K562 (cell line): ENCODE measurements at regions not wholly inside any gene's neighbourhood (a gene's known extent, or its start where the extent isn't known, plus 50 kb on each side); places are given as distances from the start of the nearest gene placed in this dataset.
A peak's percentile ranks its signal among the peaks of the same experiment; 100 is the strongest.

ENCODE experiments used
- ATAC-seq: fragments of 200-7000 bp; cut with Tn5 transposase; 3 replicates; pipeline ENCODE4 v1.9.1; 2020; ENCODE audit warnings: moderate library complexity
- BruUV-seq: library from RNA; stranded (reverse); fragments of 400-500 nt; replicated peaks from 2 replicates; lab custom pipeline; 2021; lab: Mats Ljungman, UMichigan
- CTCF ChIA-PET: fragments of 300-600 bp; formaldehyde crosslinking; extraction: SDS; loops from one replicate; lab custom pipeline; 2021; ENCODE audit warnings: low intra/inter-chr PET ratio; lab: Yijun Ruan, JAX
- POLR2A ChIA-PET: fragments of 300-600, 350-650 bp; sonication (Branson Sonifier 250); formaldehyde crosslinking; extraction: SDS; loops from one replicate; lab custom pipeline; 2021; ENCODE audit warnings: antibody characterized with exemption, inconsistent platforms; lab: Yijun Ruan, JAX
- DNase-seq, 4 experiments: peaks; one replicate each; pipeline versions ENCODE4 v3.0.0 to v3.0.0-alpha.2; 2011 to 2018; ENCODE audit warnings: low spot score in 3 of 4, mixed read lengths in 3 of 4; ENCODE audit errors: extremely low read depth in 1 of 4
- FAIRE-seq: peaks from 2 replicates; lab custom pipeline; 2011; peaks lifted over from hg19 to GRCh38; lab: Jason Lieb, UNC
- H2AFZ ChIP-seq: 2 replicates; pipeline ENCODE4 v1.6.0; 2011; ENCODE audit warnings: low read depth, low read length, control low read depth, inconsistent platforms
- H3K27ac ChIP-seq: fragments of 200-600 bp; 3 replicates; pipeline ENCODE4 v1.8.0; 2011; ENCODE audit warnings: low read depth, mild to moderate bottlenecking, control low read depth, inconsistent platforms, low read length, moderate library complexity, mixed read lengths; ENCODE audit errors: extremely low read depth
- H3K27me3 ChIP-seq, 2 experiments: fragments of 300-600 bp in 1 of 2; 2 replicates in 1 of 2; 3 replicates in 1 of 2; pipeline versions ENCODE4 v1.6.0 to v1.8.0; 2011; ENCODE audit warnings: inconsistent platforms in 2 of 2, low read length in 2 of 2, mild to moderate bottlenecking in 1 of 2, mixed read lengths in 1 of 2, moderate library complexity in 1 of 2; ENCODE audit not compliant: control insufficient read depth in 2 of 2, insufficient read depth in 2 of 2
- H3K36me3 ChIP-seq: fragments of 300-600 bp; 3 replicates; pipeline ENCODE4 v1.8.0; 2011; ENCODE audit warnings: mild to moderate bottlenecking, low read length, inconsistent platforms; ENCODE audit not compliant: control insufficient read depth, insufficient read depth
- H3K4me1 ChIP-seq, 2 experiments: fragments of 200-600 bp in 1 of 2; replicated peaks in 1 of 2; 2 replicates in 1 of 2; 3 replicates in 1 of 2; pipeline versions ENCODE4 v1.5.1 to v1.8.0; 2011; ENCODE audit warnings: inconsistent platforms in 2 of 2, low read length in 2 of 2, mild to moderate bottlenecking in 1 of 2, mixed read lengths in 1 of 2, moderate library complexity in 1 of 2; ENCODE audit not compliant: control insufficient read depth in 2 of 2, insufficient read depth in 2 of 2
- H3K4me2 ChIP-seq: 2 replicates; pipeline ENCODE4 v1.6.1; 2011; ENCODE audit warnings: low read length, control low read depth, inconsistent platforms, mixed read lengths; ENCODE audit not compliant: insufficient read depth
- H3K4me3 ChIP-seq: fragments of 200-600 bp; sonication (generic), shearing (Covaris generic); 2 replicates; pipeline ENCODE4 v1.5.1; 2016; ENCODE audit warnings: control low read depth, inconsistent platforms
- H3K79me2 ChIP-seq: fragments of 200-600 bp; 3 replicates; pipeline ENCODE4 v1.8.0; 2011; ENCODE audit warnings: low read length, inconsistent platforms; ENCODE audit not compliant: control insufficient read depth, insufficient read depth
- H3K9ac ChIP-seq, 2 experiments: 2 replicates each; pipeline versions ENCODE4 v1.6.0 to v1.6.1; 2011; ENCODE audit warnings: low read depth in 2 of 2, low read length in 2 of 2, control low read depth in 1 of 2, inconsistent platforms in 1 of 2, mild to moderate bottlenecking in 1 of 2, mixed read lengths in 1 of 2; ENCODE audit not compliant: insufficient read depth in 1 of 2
- H3K9me1 ChIP-seq: one replicate; pipeline ENCODE4 v1.6.0; 2011; ENCODE audit warnings: inconsistent platforms, mild to moderate bottlenecking, low read length, moderate library complexity; ENCODE audit not compliant: control insufficient read depth, insufficient read depth
- H3K9me3 ChIP-seq: replicated peaks from 2 replicates; pipeline ENCODE4 v1.5.1; 2011; ENCODE audit warnings: low read depth, low read length, inconsistent platforms; ENCODE audit not compliant: control insufficient read depth, insufficient read depth
- H4K20me1 ChIP-seq: replicated peaks from 2 replicates; pipeline ENCODE4 v1.6.1; 2011; ENCODE audit warnings: low read length, inconsistent platforms, mixed read lengths; ENCODE audit not compliant: control insufficient read depth, insufficient read depth
- CXXC5 ChIP-seq: fragments of 250-450 bp; sonication (Bioruptor Pico); IDR thresholded peaks from 2 replicates; pipeline ENCODE4 v1.8.0; 2022; ENCODE audit warnings: inconsistent platforms, mild to moderate bottlenecking, moderate library complexity
- SIRT6 ChIP-seq: IDR thresholded peaks from one replicate; pipeline ENCODE4 v1.6.1; 2012; ENCODE audit warnings: low read depth, mild to moderate bottlenecking, control low read depth, inconsistent platforms, low read length, moderate library complexity
- SOX6 ChIP-seq: fragments of 450-650 bp; IDR thresholded peaks from 2 replicates; pipeline ENCODE4 v1.6.1; 2014; ENCODE audit warnings: mild to moderate bottlenecking
- ZNF384 ChIP-seq: IDR thresholded peaks from 2 replicates; pipeline ENCODE4 v1.6.1; 2012; ENCODE audit warnings: low read depth, low read length, improper control_type of control experiment
- WGBS: fragments of 100-300 bp; shearing (Covaris generic); methylation state at CpG from one replicate; pipeline ENCODE4 v1.1.6; 2016; ENCODE audit warnings: low coverage, mixed read lengths; ENCODE audit not compliant: insufficient coverage; ENCODE audit errors: missing lambda C conversion rate; 5-methylcytosine and 5-hydroxymethylcytosine counted together
- in situ Hi-C: fragments of 300-500 bp; cut with MboI; formaldehyde crosslinking; loops from 4 replicates; pipeline ENCODE4 v1.15.0; 2018; ENCODE audit warnings: inconsistent platforms, mixed read lengths
- intact Hi-C: fragments of 100-400 bp; cut with micrococcal nuclease; formaldehyde crosslinking; loops from 2 replicates; pipeline ENCODE4 v1.14.2; 2022
- TF ChIP-seq, protein P1 (sequence below): fragments of 450-650 bp; formaldehyde crosslinking; IDR thresholded peaks from 2 replicates; pipeline ENCODE4 v1.4.0; 2020; ENCODE audit warnings: mild to moderate bottlenecking, moderate library complexity
- TF ChIP-seq, protein P2 (sequence below): fragments of 450-650 bp; IDR thresholded peaks from 2 replicates; pipeline ENCODE4 v1.6.1; 2016; ENCODE audit warnings: mild to moderate bottlenecking, moderate library complexity

- TF ChIP-seq, protein P1, sequence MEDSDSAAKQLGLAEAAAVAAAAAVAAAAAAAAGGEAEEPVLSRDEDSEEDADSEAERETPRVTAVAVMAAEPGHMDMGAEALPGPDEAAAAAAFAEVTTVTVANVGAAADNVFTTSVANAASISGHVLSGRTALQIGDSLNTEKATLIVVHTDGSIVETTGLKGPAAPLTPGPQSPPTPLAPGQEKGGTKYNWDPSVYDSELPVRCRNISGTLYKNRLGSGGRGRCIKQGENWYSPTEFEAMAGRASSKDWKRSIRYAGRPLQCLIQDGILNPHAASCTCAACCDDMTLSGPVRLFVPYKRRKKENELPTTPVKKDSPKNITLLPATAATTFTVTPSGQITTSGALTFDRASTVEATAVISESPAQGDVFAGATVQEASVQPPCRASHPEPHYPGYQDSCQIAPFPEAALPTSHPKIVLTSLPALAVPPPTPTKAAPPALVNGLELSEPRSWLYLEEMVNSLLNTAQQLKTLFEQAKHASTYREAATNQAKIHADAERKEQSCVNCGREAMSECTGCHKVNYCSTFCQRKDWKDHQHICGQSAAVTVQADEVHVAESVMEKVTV (CRISPR knock-in tag) = peak; percentile 44; the same call in 1 of the 2 replicates
- no peak for TF ChIP-seq CXXC5 (CRISPR knock-in tag)
- TF ChIP-seq ZNF384 = peak; percentile 78
- TF ChIP-seq, all 486 proteins: peak for 6
Measured at GRCh38 chr3:140863580-140864009, 78.0 kb upstream of the SLC25A36 start (continued).

GRCh38 chr3:140870351-140870750 lies 71.3 kb upstream of the SLC25A36 start:
- Histone ChIP-seq H3K9ac (no peak overlapping the region), H3K79me2 (no peaks in the 10 kb centered on the region), H3K27ac (no peak overlapping the region), H3K27me3 (no peaks in the 10 kb centered on the region), H3K9me1 (no peaks in the 10 kb centered on the region), H4K20me1 (no peaks in the 10 kb centered on the region), H3K4me1 (no peaks in the 10 kb centered on the region), H2AFZ (no peak overlapping the region), H3K4me3 (no peak overlapping the region), H3K4me2 (no peak overlapping the region), H3K9me3 (no peaks in the 10 kb centered on the region), H3K36me3 (no peaks in the 10 kb centered on the region)
- in situ Hi-C loops = loop anchor here (25.0 kb wide), 1 partner anchor 733 kb away; no protein-coding TSS in a partner anchor
- POLR2A ChIA-PET = no interaction called here
- ATAC-seq = no peak
- no peak for FAIRE-seq
- DNase-seq = no peak
- WGBS = 1% methylated on average over 4 of the region's 4 CpGs
- CTCF ChIA-PET = no interaction called here
- intact Hi-C loops = no loop called here
- BruUV-seq = no TSS peak
- TF ChIP-seq, protein P2, sequence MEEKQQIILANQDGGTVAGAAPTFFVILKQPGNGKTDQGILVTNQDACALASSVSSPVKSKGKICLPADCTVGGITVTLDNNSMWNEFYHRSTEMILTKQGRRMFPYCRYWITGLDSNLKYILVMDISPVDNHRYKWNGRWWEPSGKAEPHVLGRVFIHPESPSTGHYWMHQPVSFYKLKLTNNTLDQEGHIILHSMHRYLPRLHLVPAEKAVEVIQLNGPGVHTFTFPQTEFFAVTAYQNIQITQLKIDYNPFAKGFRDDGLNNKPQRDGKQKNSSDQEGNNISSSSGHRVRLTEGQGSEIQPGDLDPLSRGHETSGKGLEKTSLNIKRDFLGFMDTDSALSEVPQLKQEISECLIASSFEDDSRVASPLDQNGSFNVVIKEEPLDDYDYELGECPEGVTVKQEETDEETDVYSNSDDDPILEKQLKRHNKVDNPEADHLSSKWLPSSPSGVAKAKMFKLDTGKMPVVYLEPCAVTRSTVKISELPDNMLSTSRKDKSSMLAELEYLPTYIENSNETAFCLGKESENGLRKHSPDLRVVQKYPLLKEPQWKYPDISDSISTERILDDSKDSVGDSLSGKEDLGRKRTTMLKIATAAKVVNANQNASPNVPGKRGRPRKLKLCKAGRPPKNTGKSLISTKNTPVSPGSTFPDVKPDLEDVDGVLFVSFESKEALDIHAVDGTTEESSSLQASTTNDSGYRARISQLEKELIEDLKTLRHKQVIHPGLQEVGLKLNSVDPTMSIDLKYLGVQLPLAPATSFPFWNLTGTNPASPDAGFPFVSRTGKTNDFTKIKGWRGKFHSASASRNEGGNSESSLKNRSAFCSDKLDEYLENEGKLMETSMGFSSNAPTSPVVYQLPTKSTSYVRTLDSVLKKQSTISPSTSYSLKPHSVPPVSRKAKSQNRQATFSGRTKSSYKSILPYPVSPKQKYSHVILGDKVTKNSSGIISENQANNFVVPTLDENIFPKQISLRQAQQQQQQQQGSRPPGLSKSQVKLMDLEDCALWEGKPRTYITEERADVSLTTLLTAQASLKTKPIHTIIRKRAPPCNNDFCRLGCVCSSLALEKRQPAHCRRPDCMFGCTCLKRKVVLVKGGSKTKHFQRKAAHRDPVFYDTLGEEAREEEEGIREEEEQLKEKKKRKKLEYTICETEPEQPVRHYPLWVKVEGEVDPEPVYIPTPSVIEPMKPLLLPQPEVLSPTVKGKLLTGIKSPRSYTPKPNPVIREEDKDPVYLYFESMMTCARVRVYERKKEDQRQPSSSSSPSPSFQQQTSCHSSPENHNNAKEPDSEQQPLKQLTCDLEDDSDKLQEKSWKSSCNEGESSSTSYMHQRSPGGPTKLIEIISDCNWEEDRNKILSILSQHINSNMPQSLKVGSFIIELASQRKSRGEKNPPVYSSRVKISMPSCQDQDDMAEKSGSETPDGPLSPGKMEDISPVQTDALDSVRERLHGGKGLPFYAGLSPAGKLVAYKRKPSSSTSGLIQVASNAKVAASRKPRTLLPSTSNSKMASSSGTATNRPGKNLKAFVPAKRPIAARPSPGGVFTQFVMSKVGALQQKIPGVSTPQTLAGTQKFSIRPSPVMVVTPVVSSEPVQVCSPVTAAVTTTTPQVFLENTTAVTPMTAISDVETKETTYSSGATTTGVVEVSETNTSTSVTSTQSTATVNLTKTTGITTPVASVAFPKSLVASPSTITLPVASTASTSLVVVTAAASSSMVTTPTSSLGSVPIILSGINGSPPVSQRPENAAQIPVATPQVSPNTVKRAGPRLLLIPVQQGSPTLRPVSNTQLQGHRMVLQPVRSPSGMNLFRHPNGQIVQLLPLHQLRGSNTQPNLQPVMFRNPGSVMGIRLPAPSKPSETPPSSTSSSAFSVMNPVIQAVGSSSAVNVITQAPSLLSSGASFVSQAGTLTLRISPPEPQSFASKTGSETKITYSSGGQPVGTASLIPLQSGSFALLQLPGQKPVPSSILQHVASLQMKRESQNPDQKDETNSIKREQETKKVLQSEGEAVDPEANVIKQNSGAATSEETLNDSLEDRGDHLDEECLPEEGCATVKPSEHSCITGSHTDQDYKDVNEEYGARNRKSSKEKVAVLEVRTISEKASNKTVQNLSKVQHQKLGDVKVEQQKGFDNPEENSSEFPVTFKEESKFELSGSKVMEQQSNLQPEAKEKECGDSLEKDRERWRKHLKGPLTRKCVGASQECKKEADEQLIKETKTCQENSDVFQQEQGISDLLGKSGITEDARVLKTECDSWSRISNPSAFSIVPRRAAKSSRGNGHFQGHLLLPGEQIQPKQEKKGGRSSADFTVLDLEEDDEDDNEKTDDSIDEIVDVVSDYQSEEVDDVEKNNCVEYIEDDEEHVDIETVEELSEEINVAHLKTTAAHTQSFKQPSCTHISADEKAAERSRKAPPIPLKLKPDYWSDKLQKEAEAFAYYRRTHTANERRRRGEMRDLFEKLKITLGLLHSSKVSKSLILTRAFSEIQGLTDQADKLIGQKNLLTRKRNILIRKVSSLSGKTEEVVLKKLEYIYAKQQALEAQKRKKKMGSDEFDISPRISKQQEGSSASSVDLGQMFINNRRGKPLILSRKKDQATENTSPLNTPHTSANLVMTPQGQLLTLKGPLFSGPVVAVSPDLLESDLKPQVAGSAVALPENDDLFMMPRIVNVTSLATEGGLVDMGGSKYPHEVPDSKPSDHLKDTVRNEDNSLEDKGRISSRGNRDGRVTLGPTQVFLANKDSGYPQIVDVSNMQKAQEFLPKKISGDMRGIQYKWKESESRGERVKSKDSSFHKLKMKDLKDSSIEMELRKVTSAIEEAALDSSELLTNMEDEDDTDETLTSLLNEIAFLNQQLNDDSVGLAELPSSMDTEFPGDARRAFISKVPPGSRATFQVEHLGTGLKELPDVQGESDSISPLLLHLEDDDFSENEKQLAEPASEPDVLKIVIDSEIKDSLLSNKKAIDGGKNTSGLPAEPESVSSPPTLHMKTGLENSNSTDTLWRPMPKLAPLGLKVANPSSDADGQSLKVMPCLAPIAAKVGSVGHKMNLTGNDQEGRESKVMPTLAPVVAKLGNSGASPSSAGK = no peak
- no peak for TF ChIP-seq SIRT6
- no peak for TF ChIP-seq SOX6
